AG04449 (cell line): ENCODE measurements at regions not wholly inside any gene's neighbourhood (a gene's known extent, or its start where the extent isn't known, plus 50 kb on each side); places are given as distances from the start of the nearest gene placed in this dataset.

ENCODE experiments used
- CTCF ChIA-PET: fragments of 350-600 bp; formaldehyde crosslinking; extraction: SDS; loops from one replicate; lab custom pipeline; 2021; ENCODE audit warnings: antibody characterized with exemption; lab: Yijun Ruan, JAX
- POLR2A ChIA-PET: fragments of 400-600, 350-600 bp; formaldehyde crosslinking; extraction: SDS; loops from one replicate; lab custom pipeline; 2020; ENCODE audit warnings: antibody characterized with exemption, inconsistent platforms; lab: Yijun Ruan, JAX
- DNase-seq: peaks from one replicate; pipeline ENCODE4 v3.0.0-alpha.2; 2010; ENCODE audit warnings: low read depth, low spot score
- H3K4me3 ChIP-seq: 2 replicates; pipeline ENCODE4 v1.5.1; 2011; ENCODE audit warnings: low read depth, mild to moderate bottlenecking, control low read depth, low read length
- CTCF ChIP-seq: IDR thresholded peaks from one replicate; pipeline ENCODE4 v1.5.1; 2011; ENCODE audit warnings: mild to moderate bottlenecking, moderate library complexity, low read length, control low read depth, inconsistent platforms; ENCODE audit not compliant: insufficient read depth; ENCODE audit errors: missing control alignments

GRCh38 chr17:83173914-83174361 is 94.5 kb downstream of the METRNL start:
- H3K4me3 ChIP-seq = no peak overlapping the region
- POLR2A ChIA-PET = no interaction called here
- no peak for TF ChIP-seq CTCF
- no peak for DNase-seq
- CTCF ChIA-PET = no interaction called here

DNA sequence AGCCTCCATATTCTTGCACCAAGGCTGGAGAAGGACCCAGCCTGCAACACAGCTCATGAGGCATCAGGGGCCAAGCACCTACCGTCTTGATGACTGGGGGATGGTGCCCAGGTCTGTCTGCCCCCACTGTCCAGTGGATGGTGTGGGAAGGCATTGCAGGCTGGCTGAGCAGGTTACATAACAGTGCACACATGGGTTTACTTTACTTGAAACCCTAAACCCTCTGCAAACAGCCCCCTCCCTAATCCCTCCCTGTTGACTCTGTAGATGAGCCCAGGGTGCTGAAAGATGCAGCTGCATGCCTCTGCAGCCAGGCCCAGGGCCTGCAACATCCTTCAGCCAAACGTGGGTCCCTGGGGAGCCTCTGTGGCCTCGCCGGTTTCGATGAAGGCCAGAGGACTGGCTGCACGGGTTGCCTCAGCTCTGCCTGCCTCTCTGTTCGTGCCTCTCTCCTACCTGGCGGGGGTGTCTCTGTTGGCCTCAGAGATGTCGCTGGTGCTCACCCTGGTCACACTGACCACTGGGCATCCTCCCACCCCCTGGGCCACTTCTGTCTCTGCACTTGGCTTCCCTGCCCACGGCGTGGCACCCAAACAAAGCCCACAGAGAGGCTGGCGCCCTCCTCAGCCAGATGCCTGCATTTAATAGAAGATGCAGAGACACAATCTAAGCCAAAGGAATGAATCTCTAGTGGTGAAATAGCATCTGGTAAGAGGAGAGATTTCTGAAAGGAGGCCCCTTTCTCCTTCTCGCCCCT is 95.1 kb downstream of the METRNL start:
- no peak for DNase-seq
- no peak for TF ChIP-seq CTCF
- no peak overlapping the region for H3K4me3 ChIP-seq
- POLR2A ChIA-PET = no interaction called here
- CTCF ChIA-PET = no interaction called here

- ChIA-PET POLR2A (no interaction called here), CTCF (interaction anchor here (0.6 kb wide), 1 partner anchor 14 kb away, joined by 3 read pairs; no protein-coding TSS in a partner anchor)
- H3K4me3 ChIP-seq = no peak overlapping the region
- no peak for DNase-seq
- no peak for TF ChIP-seq CTCF
Measured at GRCh38 chr17:83175119-83175821, 95.9 kb downstream of the METRNL start.

- ChIA-PET CTCF (interaction anchor here (0.6 kb wide), 1 partner anchor 14 kb away, joined by 3 read pairs; no protein-coding TSS in a partner anchor), POLR2A (no interaction called here)
- no peak overlapping the region for H3K4me3 ChIP-seq
- TF ChIP-seq CTCF = no peak
- DNase-seq = no peak
Measured at GRCh38 chr17:83175822-83176622, 96.6 kb downstream of the METRNL start.

GRCh38 chr17:83176623-83177583 is 97.5 kb downstream of the METRNL start:
- ChIA-PET POLR2A (no interaction called here), CTCF (no interaction called here)
- H3K4me3 ChIP-seq = no peak overlapping the region
- no peak for DNase-seq
- TF ChIP-seq CTCF = no peak
